Calu3 (cell line): ENCODE measurements at regions not wholly inside any gene's neighbourhood (a gene's known extent, or its start where the extent isn't known, plus 50 kb on each side); places are given as distances from the start of the nearest gene placed in this dataset.

Experiments
- BruUV-seq: library from RNA; stranded (reverse); fragments of 400-500 nt; replicated peaks from 2 replicates; lab custom pipeline; 2021; lab: Mats Ljungman, UMichigan
- CTCF ChIA-PET: fragments of 300-600 bp; sonication (Branson Sonifier 250); formaldehyde crosslinking; loops from one replicate; lab custom pipeline; 2022; ENCODE audit warnings: antibody characterized with exemption; lab: Charles Lee
- DNase-seq: peaks from one replicate; pipeline ENCODE4 v3.0.0; 2022
- H3K27ac Mint-ChIP-seq: one replicate; pipeline ENCODE4 v1.8.0; 2022; ENCODE audit warnings: mixed read lengths; ENCODE audit not compliant: unreplicated experiment
- H3K27me3 Mint-ChIP-seq: one replicate; pipeline ENCODE4 v1.8.0; 2022; ENCODE audit warnings: mixed read lengths; ENCODE audit not compliant: unreplicated experiment
- H3K36me3 Mint-ChIP-seq: one replicate; pipeline ENCODE4 v1.8.0; 2022; ENCODE audit warnings: mild to moderate bottlenecking, moderate library complexity, mixed read lengths; ENCODE audit not compliant: insufficient read depth, unreplicated experiment
- H3K4me1 Mint-ChIP-seq: one replicate; pipeline ENCODE4 v1.8.0; 2022; ENCODE audit warnings: mild to moderate bottlenecking, low read depth, mixed read lengths; ENCODE audit not compliant: unreplicated experiment
- H3K4me3 Mint-ChIP-seq: one replicate; pipeline ENCODE4 v1.8.0; 2022; ENCODE audit warnings: mild to moderate bottlenecking, low read depth, moderate library complexity, mixed read lengths; ENCODE audit not compliant: unreplicated experiment
- H3K9me3 Mint-ChIP-seq: one replicate; pipeline ENCODE4 v1.8.0; 2022; ENCODE audit warnings: low read depth, mixed read lengths; ENCODE audit not compliant: unreplicated experiment
- CTCF ChIP-seq: fragments of 200-600 bp; IDR thresholded peaks from one replicate; pipeline ENCODE4 v1.8.0; 2022; ENCODE audit warnings: antibody characterized with exemption; ENCODE audit not compliant: unreplicated experiment
- intact Hi-C: fragments of 100-400 bp; cut with micrococcal nuclease; formaldehyde crosslinking; loops from one replicate; pipeline ENCODE4 v1.10.0; 2022; ENCODE audit not compliant: unreplicated experiment

GRCh38 chr4:104726002-104726401 lies 231.3 kb upstream of the CXXC4 start:
- TF ChIP-seq CTCF: no peak
- no peaks in the 10 kb centered on the region for H3K27me3 Mint-ChIP-seq
- CTCF ChIA-PET: no interaction called here
- intact Hi-C loops: no loop called here
- H3K4me1 Mint-ChIP-seq: peaks cover 31% of the 10 kb centered on the region
- H3K36me3 Mint-ChIP-seq: no peaks in the 10 kb centered on the region
- H3K27ac Mint-ChIP-seq: no peak overlapping the region
- no TSS peak for BruUV-seq
- DNase-seq: no peak
- no peak overlapping the region for H3K4me3 Mint-ChIP-seq
- H3K9me3 Mint-ChIP-seq: peaks cover 3% of the 10 kb centered on the region

GRCh38 chr4:104727643-104728042 lies 232.9 kb upstream of the CXXC4 start:
- peaks cover 3% of the 10 kb centered on the region for H3K9me3 Mint-ChIP-seq
- no TSS peak for BruUV-seq
- intact Hi-C loops: no loop called here
- CTCF ChIA-PET: no interaction called here
- H3K36me3 Mint-ChIP-seq: no peaks in the 10 kb centered on the region
- peaks cover 31% of the 10 kb centered on the region for H3K4me1 Mint-ChIP-seq
- H3K4me3 Mint-ChIP-seq: no peak overlapping the region
- H3K27ac Mint-ChIP-seq: peak overlapping the region; percentile 52
- TF ChIP-seq CTCF: no peak
- no peaks in the 10 kb centered on the region for H3K27me3 Mint-ChIP-seq
- DNase-seq: no peak

- peak overlapping the region; percentile 52 for H3K27ac Mint-ChIP-seq
- no peak for TF ChIP-seq CTCF
- peaks cover 31% of the 10 kb centered on the region for H3K4me1 Mint-ChIP-seq
- BruUV-seq: no TSS peak
- intact Hi-C loops: no loop called here
- no peaks in the 10 kb centered on the region for H3K27me3 Mint-ChIP-seq
- H3K36me3 Mint-ChIP-seq: no peaks in the 10 kb centered on the region
- peak; percentile 35 for DNase-seq
- CTCF ChIA-PET: interaction anchor here (0.7 kb wide), 1 partner anchor 16 kb away, joined by 3 read pairs; no protein-coding TSS in a partner anchor
- no peak overlapping the region for H3K4me3 Mint-ChIP-seq
- H3K9me3 Mint-ChIP-seq: peaks cover 3% of the 10 kb centered on the region
These were observed 233.9 kb upstream of the CXXC4 start for GRCh38 chr4:104728380-104729122.

GRCh38 chr4:104732766-104733165 lies 238.1 kb upstream of the CXXC4 start:
- Mint-ChIP-seq H3K4me3 (no peak overlapping the region), H3K4me1 (peaks cover 22% of the 10 kb centered on the region), H3K36me3 (no peaks in the 10 kb centered on the region), H3K27me3 (no peaks in the 10 kb centered on the region), H3K27ac (no peak overlapping the region), H3K9me3 (no peaks in the 10 kb centered on the region)
- CTCF ChIA-PET: no interaction called here
- intact Hi-C loops: no loop called here
- TF ChIP-seq CTCF: no peak
- no peak for DNase-seq
- BruUV-seq: no TSS peak
